SK-N-SH (cell line): ENCODE measurements at regions not wholly inside any gene's neighbourhood (a gene's known extent, or its start where the extent isn't known, plus 50 kb on each side); places are given as distances from the start of the nearest gene placed in this dataset.
A peak's percentile ranks its signal among the peaks of the same experiment; 100 is the strongest.

Experiments
- CTCF ChIA-PET: fragments of 300-600, 350-600 bp; formaldehyde crosslinking; extraction: SDS; loops from one replicate; lab custom pipeline; 2021; lab: Yijun Ruan, JAX
- POLR2A ChIA-PET: fragments of 350-600 bp; sonication (Branson Sonifier 250); formaldehyde crosslinking; extraction: SDS; loops from one replicate; lab custom pipeline; 2020; ENCODE audit warnings: antibody characterized with exemption, inconsistent platforms; lab: Yijun Ruan, JAX
- DNase-seq: peaks from one replicate; pipeline ENCODE4 v3.0.0; 2012
- H2AFZ ChIP-seq: fragments of 200-600 bp; sonication (generic); 2 replicates; pipeline ENCODE4 v1.8.1; 2016; ENCODE audit warnings: antibody characterized with exemption, mild to moderate bottlenecking, low read depth
- H3F3A ChIP-seq: fragments of 200-600 bp; sonication (generic); replicated peaks from 2 replicates; pipeline ENCODE3; 2016; ENCODE audit warnings: antibody characterized with exemption, mild to moderate bottlenecking; ENCODE audit not compliant: insufficient read depth
- H3K27ac ChIP-seq, 2 experiments: fragments of 200-500 bp in 1 of 2; fragments of 200-600 bp in 1 of 2; sonication (Bioruptor generic) in 1 of 2; sonication (generic), shearing (Covaris generic) in 1 of 2; 2 replicates each; pipeline versions ENCODE4 v1.5.1 to v1.6.1; 2014 to 2016; ENCODE audit warnings: low read depth in 2 of 2, inconsistent platforms in 1 of 2, low read length in 1 of 2, mild to moderate bottlenecking in 1 of 2, mixed read lengths in 1 of 2
- H3K27me3 ChIP-seq: fragments of 200-600 bp; sonication (generic), shearing (Covaris generic); 2 replicates; pipeline ENCODE4 v1.6.1; 2016; ENCODE audit warnings: mixed run types; ENCODE audit not compliant: insufficient read depth
- H3K36me3 ChIP-seq, 2 experiments: fragments of 200-500 bp in 1 of 2; fragments of 200-600 bp in 1 of 2; sonication (Bioruptor generic) in 1 of 2; sonication (generic) in 1 of 2; replicated peaks in 1 of 2; 2 replicates each; pipeline versions ENCODE3 to v1.5.1; 2014 to 2016; ENCODE audit warnings: low read length in 1 of 2, mild to moderate bottlenecking in 1 of 2; ENCODE audit not compliant: insufficient read depth in 2 of 2, control insufficient read depth in 1 of 2
- H3K4me1 ChIP-seq, 2 experiments: fragments of 200-500 bp in 1 of 2; fragments of 200-600 bp in 1 of 2; sonication (Bioruptor generic) in 1 of 2; sonication (generic), shearing (Covaris generic) in 1 of 2; 2 replicates each; pipeline versions ENCODE4 v1.5.1 to v1.6.1; 2014 to 2016; ENCODE audit warnings: low read depth in 1 of 2, low read length in 1 of 2, mixed run types in 1 of 2; ENCODE audit not compliant: insufficient read depth in 2 of 2, control insufficient read depth in 1 of 2
- H3K4me2 ChIP-seq: fragments of 200-600 bp; sonication (generic), shearing (Covaris generic); 2 replicates; pipeline ENCODE4 v1.6.1; 2017; ENCODE audit warnings: mixed run types
- H3K4me3 ChIP-seq, 2 experiments: fragments of 200-500 bp in 1 of 2; fragments of 200-600 bp in 1 of 2; sonication (Bioruptor generic) in 1 of 2; sonication (generic), shearing (Covaris generic) in 1 of 2; 2 replicates each; pipeline versions ENCODE4 v1.5.1 to v1.8.1; 2014 to 2016; ENCODE audit warnings: low read depth in 2 of 2, inconsistent platforms in 1 of 2, low read length in 1 of 2, mild to moderate bottlenecking in 1 of 2, mixed read lengths in 1 of 2, moderate library complexity in 1 of 2
- H3K79me2 ChIP-seq: fragments of 200-600 bp; sonication (generic); 2 replicates; pipeline ENCODE4 v1.8.1; 2017; ENCODE audit warnings: mild to moderate bottlenecking; ENCODE audit not compliant: insufficient read depth
- H3K9ac ChIP-seq: fragments of 200-600 bp; sonication (generic); 2 replicates; pipeline ENCODE4 v1.6.1; 2017; ENCODE audit warnings: mixed run types
- H3K9me2 ChIP-seq: fragments of 200-600 bp; sonication (generic); 2 replicates; pipeline ENCODE4 v1.6.1; 2017; ENCODE audit warnings: mixed run types
- H3K9me3 ChIP-seq: fragments of 200-600 bp; sonication (generic); 2 replicates; pipeline ENCODE4 v1.6.1; 2017; ENCODE audit warnings: mixed run types, mild to moderate bottlenecking, moderate library complexity
- H4K20me1 ChIP-seq: fragments of 200-600 bp; sonication (generic); 2 replicates; pipeline ENCODE4 v1.6.1; 2017; ENCODE audit warnings: mild to moderate bottlenecking, mixed run types; ENCODE audit not compliant: insufficient read depth
- ELF1 ChIP-seq: IDR thresholded peaks from 2 replicates; pipeline ENCODE4 v1.4.0; 2012
- GABPA ChIP-seq: IDR thresholded peaks from 2 replicates; pipeline ENCODE4 v1.4.0; 2012; ENCODE audit warnings: low read depth, mild to moderate bottlenecking
- GATA2 ChIP-seq: sonication (generic); formaldehyde crosslinking; IDR thresholded peaks from 2 replicates; pipeline ENCODE4 v1.5.0; 2020; ENCODE audit warnings: mild to moderate bottlenecking, missing genetic modification reagents
- MEF2A ChIP-seq: IDR thresholded peaks from 2 replicates; pipeline ENCODE4 v1.4.0; 2012; ENCODE audit warnings: low read depth, borderline replicate concordance
- NFIC ChIP-seq: IDR thresholded peaks from 2 replicates; pipeline ENCODE4 v1.4.0; 2012; ENCODE audit warnings: borderline replicate concordance
- NRF1 ChIP-seq: IDR thresholded peaks from 2 replicates; pipeline ENCODE4 v1.6.1; 2012; ENCODE audit warnings: low read depth, mild to moderate bottlenecking, low read length
- RCOR1 ChIP-seq: fragments of 150-350 bp; IDR thresholded peaks from 2 replicates; pipeline ENCODE4 v1.6.1; 2017; ENCODE audit warnings: antibody characterized with exemption, low read length
- RFX5 ChIP-seq: IDR thresholded peaks from 2 replicates; pipeline ENCODE4 v1.6.1; 2012; ENCODE audit warnings: mild to moderate bottlenecking, improper control_type of control experiment, low read length
- RXRA ChIP-seq: IDR thresholded peaks from 2 replicates; pipeline ENCODE4 v1.4.0; 2012; ENCODE audit warnings: low read depth, mild to moderate bottlenecking, borderline replicate concordance
- SMC3 ChIP-seq: IDR thresholded peaks from 2 replicates; pipeline ENCODE4 v1.6.1; 2012; ENCODE audit warnings: low read depth, low read length, improper control_type of control experiment
- TAF1 ChIP-seq: IDR thresholded peaks from 2 replicates; pipeline ENCODE4 v1.6.1; 2012; ENCODE audit warnings: low read depth, mild to moderate bottlenecking, low read length, moderate library complexity, borderline replicate concordance
- TCF12 ChIP-seq: IDR thresholded peaks from 2 replicates; pipeline ENCODE4 v1.4.0; 2012
- WGBS: methylation state at CpG from one replicate; pipeline ENCODE4 v1.1.6; 2017; ENCODE audit warnings: low lambda C conversion rate; 5-methylcytosine and 5-hydroxymethylcytosine counted together
- TF ChIP-seq, protein P1 (sequence below): IDR thresholded peaks from 2 replicates; pipeline ENCODE4; 2012
- TF ChIP-seq, protein P2 (sequence below): fragments of 200-600 bp; sonication (generic); IDR thresholded peaks from 2 replicates; pipeline ENCODE4 v1.6.1; 2017; ENCODE audit warnings: antibody characterized with exemption, mild to moderate bottlenecking, moderate library complexity

DNA sequence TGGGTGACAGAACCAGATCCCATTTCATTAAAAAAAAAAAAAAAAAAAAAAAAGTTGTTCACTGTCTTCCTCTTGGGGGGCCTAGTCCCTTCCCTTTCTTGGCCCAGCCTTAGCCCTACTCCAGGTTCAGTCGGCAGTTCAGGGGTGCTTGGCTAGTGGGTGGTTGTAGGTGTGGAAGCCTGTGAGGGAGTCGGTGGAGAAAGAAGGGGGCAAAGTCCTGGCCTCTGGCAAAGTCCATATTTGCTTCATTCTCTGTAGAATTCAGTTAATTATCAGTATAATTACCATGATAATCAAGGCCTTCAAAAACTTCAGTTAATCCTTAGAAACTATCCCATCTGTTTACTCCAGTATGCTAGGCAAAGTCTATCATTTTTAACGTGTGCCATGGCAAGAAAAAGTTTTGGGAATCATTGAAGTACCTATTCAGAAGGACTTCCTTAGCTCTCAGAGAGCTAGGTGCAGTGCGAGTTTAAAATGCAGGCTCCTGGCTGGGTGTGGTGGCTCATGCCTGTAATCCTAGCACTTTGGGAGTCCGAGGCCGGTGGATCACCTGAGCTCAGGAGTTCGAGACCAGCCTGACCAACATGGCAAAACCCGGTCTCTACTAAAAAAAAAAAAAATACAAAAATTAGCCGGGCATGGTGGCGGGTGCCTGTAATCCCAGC is 205.7 kb upstream of the ARG1 start:
- H3K79me2 ChIP-seq = no peaks in the 10 kb centered on the region
- ChIA-PET CTCF (no interaction called here), POLR2A (no interaction called here)
- WGBS = 28% methylated on average over 10 of the region's 10 CpGs
- no peaks in the 10 kb centered on the region for H3K9me2 ChIP-seq
- no peaks in the 10 kb centered on the region for H4K20me1 ChIP-seq
- no peak for DNase-seq
- H3K4me2 ChIP-seq = no peak overlapping the region
- no peaks in the 10 kb centered on the region for H3K36me3 ChIP-seq
- H3K4me3 ChIP-seq = no peak overlapping the region
- no peak overlapping the region for H3K9ac ChIP-seq
- no peaks in the 10 kb centered on the region; a peak in 1 of 4 replicates for H3K4me1 ChIP-seq
- no peaks in the 10 kb centered on the region for H3K27me3 ChIP-seq
- H3K27ac ChIP-seq = no peak overlapping the region
- no peak for TF ChIP-seq TAF1
- TF ChIP-seq RCOR1 = no peak
- TF ChIP-seq SMC3 = no peak
- no peak for TF ChIP-seq RXRA
- TF ChIP-seq GATA2 = no peak
- no peak for TF ChIP-seq MEF2A
- no peak for TF ChIP-seq ELF1
- no peak for TF ChIP-seq GABPA
- no peak for TF ChIP-seq NFIC
- no peak for TF ChIP-seq RFX5
- H3F3A ChIP-seq = no peaks in the 10 kb centered on the region
- H2AFZ ChIP-seq = no peak overlapping the region
- H3K9me3 ChIP-seq = no peaks in the 10 kb centered on the region

DNA sequence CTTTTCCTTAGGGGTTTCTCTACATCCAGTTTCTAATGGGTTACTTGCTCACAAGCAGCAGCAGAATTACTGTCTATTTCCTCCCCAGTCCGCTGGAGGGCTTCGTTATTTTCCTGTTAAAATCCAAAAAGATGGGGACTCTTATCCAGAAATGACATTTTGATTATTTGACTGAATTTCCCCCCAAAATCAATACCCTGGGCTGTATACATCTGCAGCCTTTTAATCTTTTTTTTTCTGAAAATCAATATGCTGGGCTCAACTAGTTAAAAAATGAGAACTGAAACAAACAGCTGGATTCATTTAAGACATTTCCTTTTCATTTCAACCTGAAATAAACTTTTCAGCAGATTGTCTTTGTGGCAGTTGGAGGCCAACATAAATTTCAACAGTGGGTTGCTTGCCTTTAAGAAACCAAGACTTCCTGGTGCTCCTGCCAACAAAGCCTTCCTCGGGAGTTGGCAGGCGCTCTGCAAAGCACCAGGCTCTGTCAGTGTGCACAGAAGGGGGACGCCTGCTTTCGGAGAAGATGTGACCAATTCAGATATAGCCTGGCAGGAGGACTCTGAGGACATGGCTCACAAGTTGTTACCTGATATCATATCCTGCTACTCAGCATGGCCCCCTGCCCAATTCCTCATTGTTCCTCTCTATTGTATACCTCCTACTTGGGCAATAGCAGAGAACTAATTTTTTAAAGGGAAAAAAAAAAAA is 204.7 kb upstream of the ARG1 start:
- peak overlapping the region; percentile 22; the same call in 1 of the 2 replicates for H2AFZ ChIP-seq
- WGBS = 9% methylated on average over 5 of the region's 6 CpGs
- no peaks in the 10 kb centered on the region for H4K20me1 ChIP-seq
- no peaks in the 10 kb centered on the region for H3F3A ChIP-seq
- H3K27ac ChIP-seq = no peak overlapping the region
- H3K4me3 ChIP-seq = no peak overlapping the region
- H3K4me1 ChIP-seq = no peaks in the 10 kb centered on the region; a peak in 1 of 4 replicates
- H3K9me3 ChIP-seq = no peaks in the 10 kb centered on the region
- H3K9ac ChIP-seq = no peak overlapping the region
- peak overlapping the region; percentile 28; the same call in 1 of the 2 replicates for H3K4me2 ChIP-seq
- no peaks in the 10 kb centered on the region for H3K36me3 ChIP-seq
- H3K9me2 ChIP-seq = no peaks in the 10 kb centered on the region
- H3K27me3 ChIP-seq = no peaks in the 10 kb centered on the region
- ChIA-PET POLR2A (no interaction called here), CTCF (no interaction called here)
- TF ChIP-seq NRF1 (no peak), SMC3 (no peak), TCF12 (peak; percentile 41), ELF1 (peak; percentile 38; the same call in 1 of the 2 replicates)
- TF ChIP-seq, protein P1, sequence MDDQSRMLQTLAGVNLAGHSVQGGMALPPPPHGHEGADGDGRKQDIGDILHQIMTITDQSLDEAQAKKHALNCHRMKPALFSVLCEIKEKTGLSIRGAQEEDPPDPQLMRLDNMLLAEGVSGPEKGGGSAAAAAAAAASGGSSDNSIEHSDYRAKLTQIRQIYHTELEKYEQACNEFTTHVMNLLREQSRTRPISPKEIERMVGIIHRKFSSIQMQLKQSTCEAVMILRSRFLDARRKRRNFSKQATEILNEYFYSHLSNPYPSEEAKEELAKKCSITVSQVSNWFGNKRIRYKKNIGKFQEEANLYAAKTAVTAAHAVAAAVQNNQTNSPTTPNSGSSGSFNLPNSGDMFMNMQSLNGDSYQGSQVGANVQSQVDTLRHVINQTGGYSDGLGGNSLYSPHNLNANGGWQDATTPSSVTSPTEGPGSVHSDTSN = 0 out of 2 replicates have a peak, but pooled peaks have one; percentile 23
- TF ChIP-seq, protein P2, sequence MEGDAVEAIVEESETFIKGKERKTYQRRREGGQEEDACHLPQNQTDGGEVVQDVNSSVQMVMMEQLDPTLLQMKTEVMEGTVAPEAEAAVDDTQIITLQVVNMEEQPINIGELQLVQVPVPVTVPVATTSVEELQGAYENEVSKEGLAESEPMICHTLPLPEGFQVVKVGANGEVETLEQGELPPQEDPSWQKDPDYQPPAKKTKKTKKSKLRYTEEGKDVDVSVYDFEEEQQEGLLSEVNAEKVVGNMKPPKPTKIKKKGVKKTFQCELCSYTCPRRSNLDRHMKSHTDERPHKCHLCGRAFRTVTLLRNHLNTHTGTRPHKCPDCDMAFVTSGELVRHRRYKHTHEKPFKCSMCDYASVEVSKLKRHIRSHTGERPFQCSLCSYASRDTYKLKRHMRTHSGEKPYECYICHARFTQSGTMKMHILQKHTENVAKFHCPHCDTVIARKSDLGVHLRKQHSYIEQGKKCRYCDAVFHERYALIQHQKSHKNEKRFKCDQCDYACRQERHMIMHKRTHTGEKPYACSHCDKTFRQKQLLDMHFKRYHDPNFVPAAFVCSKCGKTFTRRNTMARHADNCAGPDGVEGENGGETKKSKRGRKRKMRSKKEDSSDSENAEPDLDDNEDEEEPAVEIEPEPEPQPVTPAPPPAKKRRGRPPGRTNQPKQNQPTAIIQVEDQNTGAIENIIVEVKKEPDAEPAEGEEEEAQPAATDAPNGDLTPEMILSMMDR = peak; percentile 15; the same call in 1 of the 2 replicates
- no peak for DNase-seq
- no peaks in the 10 kb centered on the region for H3K79me2 ChIP-seq
